Spleen (tissue), 7 donors: ENCODE measurements at regions not wholly inside any gene's neighbourhood (a gene's known extent, or its start where the extent isn't known, plus 50 kb on each side); places are given as distances from the start of the nearest gene placed in this dataset.
A peak's percentile ranks its signal among the peaks of the same experiment; 100 is the strongest.

ENCODE experiments used
- POLR2AphosphoS5 ChIP-seq, 3 donors: sonication (generic); formaldehyde crosslinking; IDR thresholded peaks; one replicate each; pipeline ENCODE4 v1.5.1; 2017; ENCODE audit warnings: antibody characterized with exemption in 3 of 3
- TF ChIP-seq, protein P1 (sequence below), 11 experiments: fragments of 200-600 bp in 7 of 11; fragments of 450-650 bp in 4 of 11; sonication (generic) in 4 of 11; IDR thresholded peaks in 8 of 11; conservative IDR thresholded peaks in 3 of 11; 1 replicate in 7 of 11; 2 replicates in 4 of 11; pipeline versions ENCODE4 v1.4.0 to v1.8.0; 2016 to 2021; ENCODE audit warnings: antibody characterized with exemption in 11 of 11, inconsistent platforms in 4 of 11, mild to moderate bottlenecking in 1 of 11
- donor health status: DM: no; HTN: no; CAD: no; lungs with moderate emphysema.
- donor health status: DM: no; HTN: no; CAD: no.
- donor health status: DM: no; HTN: no; CAD: no.

DNA sequence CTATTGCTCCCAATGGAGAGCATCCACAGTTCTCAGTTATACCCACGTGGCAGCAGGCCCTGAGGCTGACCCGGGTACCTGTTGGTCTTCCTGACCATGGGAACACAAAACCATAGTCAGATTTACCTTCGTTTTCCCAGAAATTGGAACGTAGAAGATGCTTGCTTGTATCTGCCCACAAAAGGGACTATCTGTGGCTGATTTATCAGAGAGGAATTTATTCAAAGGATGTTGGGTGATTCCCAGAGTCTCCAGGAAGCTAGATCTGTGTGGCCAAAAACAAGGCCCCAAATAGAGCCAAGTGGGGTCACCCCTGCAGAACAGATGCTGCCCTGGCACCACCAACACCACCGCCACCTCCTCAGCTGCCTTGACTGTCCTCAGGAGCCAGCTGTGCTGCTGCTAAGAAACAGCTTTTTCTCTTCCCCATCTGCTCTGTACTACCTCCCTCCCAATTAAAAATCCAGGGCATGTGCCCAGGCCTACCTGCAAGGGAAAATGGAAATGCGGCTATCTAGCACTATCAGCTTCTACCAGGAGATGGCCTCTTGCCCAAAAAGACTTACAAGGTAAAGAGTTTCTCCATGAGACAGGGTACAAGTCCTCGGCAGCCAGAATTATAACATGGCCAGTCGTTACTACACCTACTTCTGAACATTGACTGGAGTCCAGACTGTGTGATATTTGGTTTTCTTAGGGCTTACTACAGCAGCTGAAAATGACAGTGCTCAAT, 128.6 kb upstream of the PLEKHG7 start:
- TF ChIP-seq, protein P1, sequence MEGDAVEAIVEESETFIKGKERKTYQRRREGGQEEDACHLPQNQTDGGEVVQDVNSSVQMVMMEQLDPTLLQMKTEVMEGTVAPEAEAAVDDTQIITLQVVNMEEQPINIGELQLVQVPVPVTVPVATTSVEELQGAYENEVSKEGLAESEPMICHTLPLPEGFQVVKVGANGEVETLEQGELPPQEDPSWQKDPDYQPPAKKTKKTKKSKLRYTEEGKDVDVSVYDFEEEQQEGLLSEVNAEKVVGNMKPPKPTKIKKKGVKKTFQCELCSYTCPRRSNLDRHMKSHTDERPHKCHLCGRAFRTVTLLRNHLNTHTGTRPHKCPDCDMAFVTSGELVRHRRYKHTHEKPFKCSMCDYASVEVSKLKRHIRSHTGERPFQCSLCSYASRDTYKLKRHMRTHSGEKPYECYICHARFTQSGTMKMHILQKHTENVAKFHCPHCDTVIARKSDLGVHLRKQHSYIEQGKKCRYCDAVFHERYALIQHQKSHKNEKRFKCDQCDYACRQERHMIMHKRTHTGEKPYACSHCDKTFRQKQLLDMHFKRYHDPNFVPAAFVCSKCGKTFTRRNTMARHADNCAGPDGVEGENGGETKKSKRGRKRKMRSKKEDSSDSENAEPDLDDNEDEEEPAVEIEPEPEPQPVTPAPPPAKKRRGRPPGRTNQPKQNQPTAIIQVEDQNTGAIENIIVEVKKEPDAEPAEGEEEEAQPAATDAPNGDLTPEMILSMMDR (IDR thresholded peaks at IDR 0.05 in 8 of 11, conservative IDR thresholded peaks at IDR 0.05 in 3 of 11) = peak in 2 of 11 experiments; percentile 8 to 20
- no peak for TF ChIP-seq POLR2AphosphoS5 (IDR thresholded peaks at IDR 0.05)
